H1 (cell line): ENCODE measurements at regions not wholly inside any gene's neighbourhood (a gene's known extent, or its start where the extent isn't known, plus 50 kb on each side); places are given as distances from the start of the nearest gene placed in this dataset.

Experiments used
- CTCF ChIA-PET: fragments of 300-600 bp; sonication (Branson Sonifier 250); formaldehyde crosslinking; loops from one replicate; lab custom pipeline; 2021; ENCODE audit not compliant: partially characterized antibody; lab: Charles Lee
- POLR2A ChIA-PET: fragments of 300-600 bp; sonication (Branson Sonifier 250); formaldehyde crosslinking; loops from one replicate; lab custom pipeline; 2021; ENCODE audit warnings: inconsistent platforms; ENCODE audit not compliant: partially characterized antibody; lab: Charles Lee
- DNase-seq, 2 experiments: peaks; one replicate each; pipeline versions ENCODE4 v3.0.0 to v3.0.0-alpha.2; 2010 to 2022; ENCODE audit warnings: low spot score in 2 of 2, low read depth in 1 of 2, mixed read lengths in 1 of 2
- FAIRE-seq: peaks from 2 replicates; lab custom pipeline; 2011; peaks lifted over from hg19 to GRCh38; lab: Jason Lieb, UNC
- H2AFZ ChIP-seq: 2 replicates; pipeline ENCODE4 v1.8.1; 2012; ENCODE audit warnings: low read length, inconsistent platforms
- H2AK5ac ChIP-seq: 2 replicates; pipeline ENCODE4 v1.6.1; 2013; ENCODE audit warnings: low read depth, low read length
- H2BK120ac ChIP-seq: replicated peaks from 2 replicates; pipeline ENCODE3; 2013; ENCODE audit warnings: low read depth, low read length, inconsistent platforms
- H2BK12ac ChIP-seq: 2 replicates; pipeline ENCODE4 v1.6.1; 2013; ENCODE audit warnings: low read depth, low read length
- H2BK15ac ChIP-seq: 2 replicates; pipeline ENCODE4 v1.6.1; 2013; ENCODE audit warnings: low read length
- H2BK20ac ChIP-seq: 2 replicates; pipeline ENCODE4 v1.6.1; 2013; ENCODE audit warnings: low read length
- H2BK5ac ChIP-seq: 2 replicates; pipeline ENCODE4 v1.6.1; 2013; ENCODE audit warnings: low read depth, low read length
- H3K14ac ChIP-seq: 2 replicates; pipeline ENCODE4 v1.6.1; 2013; ENCODE audit warnings: inconsistent platforms; ENCODE audit not compliant: insufficient read length
- H3K18ac ChIP-seq: 2 replicates; pipeline ENCODE4 v1.6.1; 2013; ENCODE audit warnings: low read length; ENCODE audit errors: extremely low read depth
- H3K23ac ChIP-seq: 2 replicates; pipeline ENCODE4 v1.6.1; 2013; ENCODE audit warnings: inconsistent platforms; ENCODE audit not compliant: insufficient read length
- H3K23me2 ChIP-seq: 2 replicates; pipeline ENCODE4 v1.6.1; 2013; ENCODE audit warnings: low read depth, low read length
- H3K27ac ChIP-seq: 2 replicates; pipeline ENCODE4 v1.6.1; 2011; ENCODE audit warnings: low read depth, low read length, inconsistent platforms
- H3K27me3 ChIP-seq, 4 experiments: replicated peaks in 1 of 4; 1 replicate in 1 of 4; 2 replicates in 3 of 4; pipeline versions ENCODE4 v1.6.1 to v1.8.1; 2011 to 2013; ENCODE audit warnings: low read length in 3 of 4, mild to moderate bottlenecking in 3 of 4, inconsistent platforms in 2 of 4, mixed read lengths in 2 of 4, moderate library complexity in 1 of 4; ENCODE audit not compliant: control insufficient read depth in 3 of 4, insufficient read depth in 3 of 4; ENCODE audit errors: extremely low read depth in 1 of 4
- H3K36me3 ChIP-seq, 4 experiments: 2 replicates each; pipeline versions ENCODE4 v1.6.1 to v1.8.1; 2011 to 2013; ENCODE audit warnings: mild to moderate bottlenecking in 4 of 4, low read length in 3 of 4, moderate library complexity in 2 of 4, control low read depth in 1 of 4, inconsistent platforms in 1 of 4; ENCODE audit not compliant: insufficient read depth in 4 of 4, control insufficient read depth in 2 of 4
- H3K4ac ChIP-seq: replicated peaks from 2 replicates; pipeline ENCODE3; 2013; ENCODE audit warnings: low read length, low read depth, mixed read lengths, inconsistent platforms; ENCODE audit not compliant: insufficient read length
- H3K4me1 ChIP-seq, 4 experiments: replicated peaks in 1 of 4; 1 replicate in 1 of 4; 2 replicates in 3 of 4; pipeline versions ENCODE4 v1.6.1 to v1.8.1; 2011 to 2013; ENCODE audit warnings: low read length in 3 of 4, inconsistent platforms in 2 of 4, mixed read lengths in 1 of 4; ENCODE audit not compliant: insufficient read depth in 4 of 4, control insufficient read depth in 3 of 4
- H3K4me2 ChIP-seq, 2 experiments: 2 replicates each; pipeline versions ENCODE4 v1.6.1 to v1.8.1; 2011 to 2013; ENCODE audit warnings: low read depth in 2 of 2, low read length in 2 of 2, control low read depth in 1 of 2, inconsistent platforms in 1 of 2, mild to moderate bottlenecking in 1 of 2; ENCODE audit not compliant: insufficient read depth in 1 of 2
- H3K4me3 ChIP-seq, 4 experiments: fragments of 200-600, 300-600 bp in 1 of 4; sonication (generic), shearing (Covaris generic), sonication (Bioruptor Twin) in 1 of 4; 2 replicates each; pipeline versions ENCODE4 v1.5.1 to v1.8.1; 2011 to 2016; ENCODE audit warnings: low read length in 4 of 4, low read depth in 3 of 4, control low read depth in 2 of 4, inconsistent platforms in 2 of 4, mild to moderate bottlenecking in 2 of 4, mixed read lengths in 1 of 4, moderate library complexity in 1 of 4; ENCODE audit not compliant: insufficient read depth in 2 of 4; ENCODE audit errors: extremely low read depth in 1 of 4
- H3K56ac ChIP-seq: replicated peaks from 2 replicates; pipeline ENCODE3; 2013; ENCODE audit warnings: low read depth, mild to moderate bottlenecking, mixed read lengths, low read length, inconsistent platforms; ENCODE audit not compliant: insufficient read length
- H3K79me1 ChIP-seq: 2 replicates; pipeline ENCODE4 v1.6.1; 2013; ENCODE audit warnings: low read depth, low read length, control low read depth
- H3K79me2 ChIP-seq, 2 experiments: 2 replicates each; pipeline versions ENCODE4 v1.6.1 to v1.8.1; 2012 to 2013; ENCODE audit warnings: low read length in 2 of 2, mild to moderate bottlenecking in 2 of 2, inconsistent platforms in 1 of 2; ENCODE audit not compliant: insufficient read depth in 2 of 2, control insufficient read depth in 1 of 2
- H3K9ac ChIP-seq, 4 experiments: replicated peaks in 1 of 4; 1 replicate in 1 of 4; 2 replicates in 3 of 4; pipeline versions ENCODE4 v1.6.1 to v1.8.1; 2011 to 2013; ENCODE audit warnings: low read depth in 3 of 4, low read length in 3 of 4, control low read depth in 2 of 4, mild to moderate bottlenecking in 2 of 4, moderate library complexity in 2 of 4, inconsistent platforms in 1 of 4; ENCODE audit errors: extremely low read depth in 1 of 4
- H3K9me3 ChIP-seq, 2 experiments: 2 replicates each; pipeline versions ENCODE4 v1.6.1 to v1.8.1; 2012 to 2013; ENCODE audit warnings: mild to moderate bottlenecking in 2 of 2, moderate library complexity in 2 of 2, control low read depth in 1 of 2, inconsistent platforms in 1 of 2, low read depth in 1 of 2, low read length in 1 of 2, mixed read lengths in 1 of 2; ENCODE audit not compliant: insufficient read depth in 2 of 2
- H4K20me1 ChIP-seq, 2 experiments: replicated peaks in 1 of 2; 2 replicates each; pipeline versions ENCODE3 to v1.8.1; 2011 to 2013; ENCODE audit warnings: inconsistent platforms in 2 of 2, low read length in 2 of 2, mild to moderate bottlenecking in 1 of 2; ENCODE audit not compliant: insufficient read depth in 2 of 2, control insufficient read depth in 1 of 2
- H4K5ac ChIP-seq: 2 replicates; pipeline ENCODE4 v1.6.1; 2013; ENCODE audit warnings: low read length, low read depth, mixed read lengths, inconsistent platforms; ENCODE audit not compliant: insufficient read length
- H4K8ac ChIP-seq: 2 replicates; pipeline ENCODE4 v1.8.0; 2013; ENCODE audit warnings: mild to moderate bottlenecking, moderate library complexity, low read length, inconsistent platforms; ENCODE audit not compliant: insufficient read depth; ENCODE audit errors: extremely low read depth
- H4K91ac ChIP-seq: replicated peaks from 2 replicates; pipeline ENCODE3; 2013; ENCODE audit warnings: low read length, mixed read lengths, inconsistent platforms; ENCODE audit not compliant: insufficient read length
- CEBPB ChIP-seq: IDR thresholded peaks from 2 replicates; pipeline ENCODE4 v1.6.1; 2012; ENCODE audit warnings: low read depth, low read length
- CTCF ChIP-seq, 3 experiments: IDR thresholded peaks; 1 replicate in 2 of 3; 2 replicates in 1 of 3; pipeline versions ENCODE4 v1.5.1 to v1.6.1; 2011; ENCODE audit warnings: low read length in 3 of 3, mild to moderate bottlenecking in 3 of 3, inconsistent platforms in 2 of 3, low read depth in 1 of 3, moderate library complexity in 1 of 3; ENCODE audit not compliant: insufficient read depth in 1 of 3; ENCODE audit errors: control extremely low read depth in 1 of 3
- FOSL1 ChIP-seq: IDR thresholded peaks from 2 replicates; pipeline ENCODE4 v1.6.1; 2011; ENCODE audit warnings: mild to moderate bottlenecking, low read depth, low read length, moderate library complexity; ENCODE audit not compliant: insufficient read depth
- KDM4A ChIP-seq: IDR thresholded peaks from one replicate; pipeline ENCODE4 v1.7.1; 2012; ENCODE audit warnings: low read depth, mild to moderate bottlenecking, moderate library complexity, low read length, inconsistent platforms; ENCODE audit not compliant: severe bottlenecking
- NRF1 ChIP-seq: IDR thresholded peaks from 2 replicates; pipeline ENCODE4 v1.6.1; 2011; ENCODE audit warnings: mild to moderate bottlenecking, low read depth, low read length, improper control_type of control experiment
- RAD21 ChIP-seq, 2 experiments: IDR thresholded peaks in 1 of 2; conservative IDR thresholded peaks in 1 of 2; 2 replicates each; pipeline ENCODE4 v1.6.1; 2011; ENCODE audit warnings: low read depth in 2 of 2, low read length in 2 of 2, improper control_type of control experiment in 1 of 2, inconsistent platforms in 1 of 2, mild to moderate bottlenecking in 1 of 2, moderate library complexity in 1 of 2
- RBBP5 ChIP-seq: IDR thresholded peaks from 2 replicates; pipeline ENCODE4 v1.7.1; 2012; ENCODE audit warnings: low read depth, mild to moderate bottlenecking, inconsistent platforms, low read length, moderate library complexity, borderline replicate concordance
- SP1 ChIP-seq: IDR thresholded peaks from 2 replicates; pipeline ENCODE4 v1.6.1; 2011; ENCODE audit warnings: low read depth, low read length
- SRF ChIP-seq: IDR thresholded peaks from 2 replicates; pipeline ENCODE4 v1.6.1; 2011; ENCODE audit warnings: mild to moderate bottlenecking, low read depth, low read length, moderate library complexity
- whole genome bisulfite sequencing, 2 experiments: shearing (Covaris generic) in 1 of 2; methylation state at CpG; one replicate each; pipeline versions ENCODE4 v1.1.6 to v1.1.7; 2013 to 2015; ENCODE audit warnings: low lambda C conversion rate in 2 of 2, mixed read lengths in 2 of 2, inconsistent platforms in 1 of 2, low coverage in 1 of 2, missing lambda C conversion rate in 1 of 2; ENCODE audit not compliant: insufficient replicate concordance in 2 of 2, insufficient coverage in 1 of 2, insufficient read length in 1 of 2; ENCODE audit errors: extremely low coverage in 1 of 2, missing lambda C conversion rate in 1 of 2; 5-methylcytosine and 5-hydroxymethylcytosine counted together

- FAIRE-seq: peak; percentile 78
- no peak overlapping the region for H3K27ac ChIP-seq
Measured at GRCh38 chr9:86486891-86487837, 133.0 kb upstream of the TUT7 start.

More at GRCh38 chr9:86486891-86487837, 133.0 kb upstream of the TUT7 start:
- Histone ChIP-seq H3K9ac (no peak overlapping the region), H2AK5ac (no peak overlapping the region), H4K5ac (no peak overlapping the region), H3K4ac (no peak overlapping the region), H3K79me1 (no peaks in the 10 kb centered on the region), H3K56ac (no peak overlapping the region), H3K4me3 (no peak overlapping the region), H3K4me1 (no peaks in the 10 kb centered on the region), H3K4me2 (no peak overlapping the region), H3K23me2 (no peaks in the 10 kb centered on the region), H3K27me3 (no peaks in the 10 kb centered on the region), H3K23ac (no peak overlapping the region), H3K36me3 (no peaks in the 10 kb centered on the region), H3K9me3 (no peaks in the 10 kb centered on the region), H2BK20ac (no peak overlapping the region), H4K91ac (no peak overlapping the region), H2BK15ac (no peak overlapping the region), H4K20me1 (no peaks in the 10 kb centered on the region), H3K18ac (no peak overlapping the region), H2BK120ac (no peak overlapping the region), H2BK12ac (no peak overlapping the region), H3K14ac (no peak overlapping the region), H3K79me2 (no peaks in the 10 kb centered on the region), H2BK5ac (no peak overlapping the region), H2AFZ (no peak overlapping the region), H4K8ac (no peak overlapping the region)
- 36% methylated on average over 1 of the region's 1 CpG; no CpG with 5 or more reads in 1 of the 2 experiments for whole genome bisulfite sequencing, 2 experiments
- POLR2A ChIA-PET: no interaction called here
- CTCF ChIA-PET: interaction anchor here (0.7 to 8.1 kb wide), 37 partner anchors 10 to 852 kb away, joined by 3 to 66 read pairs (median 4); no protein-coding TSS in a partner anchor
- TF ChIP-seq KDM4A: no peak
- TF ChIP-seq FOSL1: no peak
- TF ChIP-seq RBBP5: no peak
- peak; percentile 86 to 88 for TF ChIP-seq RAD21 (IDR thresholded peaks at IDR 0.05 in 1 of 2, conservative IDR thresholded peaks at IDR 0.05 in 1 of 2; ENCODE audit: low read depth in 2 of 2, low read length in 2 of 2)
- TF ChIP-seq SRF: no peak
- TF ChIP-seq CTCF (IDR thresholded peaks at IDR 0.05; ENCODE audit: control extremely low read depth in 1 of 3, insufficient read depth in 1 of 3, low read depth in 1 of 3, low read length in 3 of 3): peak in 2 of 3 experiments; percentile 49 to 58; a peak in 2 of 4 replicates
- TF ChIP-seq SP1: no peak
- TF ChIP-seq NRF1: no peak
- TF ChIP-seq CEBPB: no peak
- DNase-seq: no peak
